ENCODE measurements at regions not wholly inside any gene's neighbourhood (a gene's known extent, or its start where the extent isn't known, plus 50 kb on each side); places are given as distances from the start of the nearest gene placed in this dataset.

DNA sequence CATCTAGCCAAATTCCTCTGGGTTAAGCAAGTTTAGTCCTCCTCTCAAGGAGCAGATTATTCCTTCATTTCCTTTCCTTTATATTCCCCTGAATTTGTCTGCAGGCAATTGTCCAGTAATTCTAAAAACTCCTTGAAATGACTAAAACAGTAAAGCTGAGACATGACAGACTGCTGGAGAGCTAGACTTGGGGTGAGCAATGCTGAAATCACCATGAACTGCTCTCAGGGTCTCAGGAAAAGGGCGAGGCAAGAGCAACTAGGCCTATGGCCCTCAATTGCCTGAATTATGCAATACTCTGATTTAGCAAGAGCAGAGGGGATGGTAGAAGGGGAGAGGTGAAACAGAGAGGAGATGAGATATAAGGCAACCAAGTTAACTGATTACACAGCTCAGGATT is 172.9 kb upstream of the NREP start (continued):
- TF ChIP-seq, protein P1, sequence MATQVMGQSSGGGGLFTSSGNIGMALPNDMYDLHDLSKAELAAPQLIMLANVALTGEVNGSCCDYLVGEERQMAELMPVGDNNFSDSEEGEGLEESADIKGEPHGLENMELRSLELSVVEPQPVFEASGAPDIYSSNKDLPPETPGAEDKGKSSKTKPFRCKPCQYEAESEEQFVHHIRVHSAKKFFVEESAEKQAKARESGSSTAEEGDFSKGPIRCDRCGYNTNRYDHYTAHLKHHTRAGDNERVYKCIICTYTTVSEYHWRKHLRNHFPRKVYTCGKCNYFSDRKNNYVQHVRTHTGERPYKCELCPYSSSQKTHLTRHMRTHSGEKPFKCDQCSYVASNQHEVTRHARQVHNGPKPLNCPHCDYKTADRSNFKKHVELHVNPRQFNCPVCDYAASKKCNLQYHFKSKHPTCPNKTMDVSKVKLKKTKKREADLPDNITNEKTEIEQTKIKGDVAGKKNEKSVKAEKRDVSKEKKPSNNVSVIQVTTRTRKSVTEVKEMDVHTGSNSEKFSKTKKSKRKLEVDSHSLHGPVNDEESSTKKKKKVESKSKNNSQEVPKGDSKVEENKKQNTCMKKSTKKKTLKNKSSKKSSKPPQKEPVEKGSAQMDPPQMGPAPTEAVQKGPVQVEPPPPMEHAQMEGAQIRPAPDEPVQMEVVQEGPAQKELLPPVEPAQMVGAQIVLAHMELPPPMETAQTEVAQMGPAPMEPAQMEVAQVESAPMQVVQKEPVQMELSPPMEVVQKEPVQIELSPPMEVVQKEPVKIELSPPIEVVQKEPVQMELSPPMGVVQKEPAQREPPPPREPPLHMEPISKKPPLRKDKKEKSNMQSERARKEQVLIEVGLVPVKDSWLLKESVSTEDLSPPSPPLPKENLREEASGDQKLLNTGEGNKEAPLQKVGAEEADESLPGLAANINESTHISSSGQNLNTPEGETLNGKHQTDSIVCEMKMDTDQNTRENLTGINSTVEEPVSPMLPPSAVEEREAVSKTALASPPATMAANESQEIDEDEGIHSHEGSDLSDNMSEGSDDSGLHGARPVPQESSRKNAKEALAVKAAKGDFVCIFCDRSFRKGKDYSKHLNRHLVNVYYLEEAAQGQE (IDR thresholded peaks at IDR 0.05; ENCODE audit: unreplicated experiment): no peak
- TF ChIP-seq EZH2 (IDR thresholded peaks at IDR 0.05; ENCODE audit: low read depth, unreplicated experiment): no peak
- TF ChIP-seq ZNF331 (CRISPR knock-in tag; IDR thresholded peaks at IDR 0.05; ENCODE audit: low read depth): no peak
- TF ChIP-seq STAT1 (IDR thresholded peaks at IDR 0.05; ENCODE audit: unreplicated experiment): no peak
- TF ChIP-seq, protein P2, sequence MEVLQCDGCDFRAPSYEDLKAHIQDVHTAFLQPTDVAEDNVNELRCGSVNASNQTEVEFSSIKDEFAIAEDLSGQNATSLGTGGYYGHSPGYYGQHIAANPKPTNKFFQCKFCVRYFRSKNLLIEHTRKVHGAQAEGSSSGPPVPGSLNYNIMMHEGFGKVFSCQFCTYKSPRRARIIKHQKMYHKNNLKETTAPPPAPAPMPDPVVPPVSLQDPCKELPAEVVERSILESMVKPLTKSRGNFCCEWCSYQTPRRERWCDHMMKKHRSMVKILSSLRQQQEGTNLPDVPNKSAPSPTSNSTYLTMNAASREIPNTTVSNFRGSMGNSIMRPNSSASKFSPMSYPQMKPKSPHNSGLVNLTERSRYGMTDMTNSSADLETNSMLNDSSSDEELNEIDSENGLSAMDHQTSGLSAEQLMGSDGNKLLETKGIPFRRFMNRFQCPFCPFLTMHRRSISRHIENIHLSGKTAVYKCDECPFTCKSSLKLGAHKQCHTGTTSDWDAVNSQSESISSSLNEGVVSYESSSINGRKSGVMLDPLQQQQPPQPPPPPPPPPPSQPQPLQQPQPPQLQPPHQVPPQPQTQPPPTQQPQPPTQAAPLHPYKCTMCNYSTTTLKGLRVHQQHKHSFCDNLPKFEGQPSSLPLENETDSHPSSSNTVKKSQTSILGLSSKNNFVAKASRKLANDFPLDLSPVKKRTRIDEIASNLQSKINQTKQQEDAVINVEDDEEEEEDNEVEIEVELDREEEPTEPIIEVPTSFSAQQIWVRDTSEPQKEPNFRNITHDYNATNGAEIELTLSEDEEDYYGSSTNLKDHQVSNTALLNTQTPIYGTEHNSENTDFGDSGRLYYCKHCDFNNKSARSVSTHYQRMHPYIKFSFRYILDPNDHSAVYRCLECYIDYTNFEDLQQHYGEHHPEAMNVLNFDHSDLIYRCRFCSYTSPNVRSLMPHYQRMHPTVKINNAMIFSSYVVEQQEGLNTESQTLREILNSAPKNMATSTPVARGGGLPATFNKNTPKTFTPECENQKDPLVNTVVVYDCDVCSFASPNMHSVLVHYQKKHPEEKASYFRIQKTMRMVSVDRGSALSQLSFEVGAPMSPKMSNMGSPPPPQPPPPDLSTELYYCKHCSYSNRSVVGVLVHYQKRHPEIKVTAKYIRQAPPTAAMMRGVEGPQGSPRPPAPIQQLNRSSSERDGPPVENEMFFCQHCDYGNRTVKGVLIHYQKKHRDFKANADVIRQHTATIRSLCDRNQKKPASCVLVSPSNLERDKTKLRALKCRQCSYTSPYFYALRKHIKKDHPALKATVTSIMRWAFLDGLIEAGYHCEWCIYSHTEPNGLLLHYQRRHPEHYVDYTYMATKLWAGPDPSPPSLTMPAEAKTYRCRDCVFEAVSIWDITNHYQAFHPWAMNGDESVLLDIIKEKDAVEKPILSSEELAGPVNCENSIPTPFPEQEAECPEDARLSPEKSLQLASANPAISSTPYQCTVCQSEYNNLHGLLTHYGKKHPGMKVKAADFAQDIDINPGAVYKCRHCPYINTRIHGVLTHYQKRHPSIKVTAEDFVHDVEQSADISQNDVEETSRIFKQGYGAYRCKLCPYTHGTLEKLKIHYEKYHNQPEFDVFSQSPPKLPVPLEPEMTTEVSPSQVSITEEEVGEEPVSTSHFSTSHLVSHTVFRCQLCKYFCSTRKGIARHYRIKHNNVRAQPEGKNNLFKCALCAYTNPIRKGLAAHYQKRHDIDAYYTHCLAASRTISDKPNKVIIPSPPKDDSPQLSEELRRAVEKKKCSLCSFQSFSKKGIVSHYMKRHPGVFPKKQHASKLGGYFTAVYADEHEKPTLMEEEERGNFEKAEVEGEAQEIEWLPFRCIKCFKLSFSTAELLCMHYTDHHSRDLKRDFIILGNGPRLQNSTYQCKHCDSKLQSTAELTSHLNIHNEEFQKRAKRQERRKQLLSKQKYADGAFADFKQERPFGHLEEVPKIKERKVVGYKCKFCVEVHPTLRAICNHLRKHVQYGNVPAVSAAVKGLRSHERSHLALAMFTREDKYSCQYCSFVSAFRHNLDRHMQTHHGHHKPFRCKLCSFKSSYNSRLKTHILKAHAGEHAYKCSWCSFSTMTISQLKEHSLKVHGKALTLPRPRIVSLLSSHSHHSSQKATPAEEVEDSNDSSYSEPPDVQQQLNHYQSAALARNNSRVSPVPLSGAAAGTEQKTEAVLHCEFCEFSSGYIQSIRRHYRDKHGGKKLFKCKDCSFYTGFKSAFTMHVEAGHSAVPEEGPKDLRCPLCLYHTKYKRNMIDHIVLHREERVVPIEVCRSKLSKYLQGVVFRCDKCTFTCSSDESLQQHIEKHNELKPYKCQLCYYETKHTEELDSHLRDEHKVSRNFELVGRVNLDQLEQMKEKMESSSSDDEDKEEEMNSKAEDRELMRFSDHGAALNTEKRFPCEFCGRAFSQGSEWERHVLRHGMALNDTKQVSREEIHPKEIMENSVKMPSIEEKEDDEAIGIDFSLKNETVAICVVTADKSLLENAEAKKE (CRISPR knock-in tag; IDR thresholded peaks at IDR 0.05): no peak

DNA sequence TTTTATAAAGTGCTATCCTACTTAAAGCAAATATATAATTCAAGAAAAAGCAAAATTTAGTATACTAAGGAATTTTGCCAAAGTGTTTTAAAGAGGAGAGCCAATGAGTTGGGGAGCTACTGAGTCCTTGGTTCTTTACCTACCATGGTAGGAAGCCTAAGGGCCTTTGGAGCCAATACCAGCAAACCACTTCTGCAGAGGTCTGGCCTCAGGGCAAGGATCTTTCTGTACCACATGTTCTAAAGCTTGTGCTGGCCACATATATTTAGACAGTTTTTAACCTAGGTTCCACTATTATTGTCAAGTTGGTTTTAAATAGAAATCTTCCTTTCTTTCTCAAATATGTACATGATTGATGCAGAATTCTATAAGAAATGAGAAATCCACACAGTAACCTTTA is 172.3 kb upstream of the NREP start:
- Histone ChIP-seq H2AFZ (no peak overlapping the region), H3K79me2 (replicated peaks; ENCODE audit: insufficient read depth) (no peaks in the 10 kb centered on the region), H3K27ac (ENCODE audit: low read depth) (no peak overlapping the region), H4K20me1 (replicated peaks; ENCODE audit: insufficient read depth) (no peaks in the 10 kb centered on the region), H3K4me1 (ENCODE audit: insufficient read depth) (no peaks in the 10 kb centered on the region), H3K4me2 (no peak overlapping the region), H3K4me3 (no peak overlapping the region), H3K27me3 (ENCODE audit: insufficient read depth) (no peaks in the 10 kb centered on the region), H3F3A (replicated peaks; ENCODE audit: low read depth) (no peaks in the 10 kb centered on the region), H3K36me3 (ENCODE audit: insufficient read depth) (no peaks in the 10 kb centered on the region), H3K9me2 (ENCODE audit: insufficient read depth) (peaks cover 7% of the 10 kb centered on the region; the same call in 1 of the 2 replicates)
- H3K4me3 Mint-ChIP-seq: no peak overlapping the region
- H3K9me3 Mint-ChIP-seq: no peaks in the 10 kb centered on the region
- DNase-seq (ENCODE audit: low spot score): no peak
- no peaks in the 10 kb centered on the region for H3K36me3 Mint-ChIP-seq (ENCODE audit: low read depth)
- no peaks in the 10 kb centered on the region for H3K27me3 Mint-ChIP-seq (ENCODE audit: insufficient read depth, low read depth, poor library complexity)
- TF ChIP-seq, protein P3, sequence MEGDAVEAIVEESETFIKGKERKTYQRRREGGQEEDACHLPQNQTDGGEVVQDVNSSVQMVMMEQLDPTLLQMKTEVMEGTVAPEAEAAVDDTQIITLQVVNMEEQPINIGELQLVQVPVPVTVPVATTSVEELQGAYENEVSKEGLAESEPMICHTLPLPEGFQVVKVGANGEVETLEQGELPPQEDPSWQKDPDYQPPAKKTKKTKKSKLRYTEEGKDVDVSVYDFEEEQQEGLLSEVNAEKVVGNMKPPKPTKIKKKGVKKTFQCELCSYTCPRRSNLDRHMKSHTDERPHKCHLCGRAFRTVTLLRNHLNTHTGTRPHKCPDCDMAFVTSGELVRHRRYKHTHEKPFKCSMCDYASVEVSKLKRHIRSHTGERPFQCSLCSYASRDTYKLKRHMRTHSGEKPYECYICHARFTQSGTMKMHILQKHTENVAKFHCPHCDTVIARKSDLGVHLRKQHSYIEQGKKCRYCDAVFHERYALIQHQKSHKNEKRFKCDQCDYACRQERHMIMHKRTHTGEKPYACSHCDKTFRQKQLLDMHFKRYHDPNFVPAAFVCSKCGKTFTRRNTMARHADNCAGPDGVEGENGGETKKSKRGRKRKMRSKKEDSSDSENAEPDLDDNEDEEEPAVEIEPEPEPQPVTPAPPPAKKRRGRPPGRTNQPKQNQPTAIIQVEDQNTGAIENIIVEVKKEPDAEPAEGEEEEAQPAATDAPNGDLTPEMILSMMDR (conservative IDR thresholded peaks at IDR 0.05; ENCODE audit: low read depth in 2 of 2): no peak
- TF ChIP-seq JUNB (IDR thresholded peaks at IDR 0.05; ENCODE audit: unreplicated experiment) (no peak), CREB1 (CRISPR knock-in tag; IDR thresholded peaks at IDR 0.05; ENCODE audit: low read depth) (no peak)
- H3K27ac Mint-ChIP-seq: no peak overlapping the region
- no peaks in the 10 kb centered on the region; the same call in 2 of the 3 replicates for H3K4me1 Mint-ChIP-seq
- no peak for ATAC-seq

Data from GM23338 (cell line).